SU-DHL-6 (cell line): ENCODE measurements at regions not wholly inside any gene's neighbourhood (a gene's known extent, or its start where the extent isn't known, plus 50 kb on each side); places are given as distances from the start of the nearest gene placed in this dataset.

Experiments used
- EZH2phosphoT487 ChIP-seq: fragments of 200-600 bp; sonication (generic), shearing (Covaris generic); conservative IDR thresholded peaks from 2 replicates; pipeline ENCODE4 v1.6.1; 2018; ENCODE audit warnings: mild to moderate bottlenecking, antibody characterized with exemption, low read length, moderate library complexity, mixed read lengths
- TF ChIP-seq, protein P1 (sequence below): fragments of 200-600 bp; sonication (generic); IDR thresholded peaks from one replicate; pipeline ENCODE4 v1.5.1; 2017; ENCODE audit warnings: antibody characterized with exemption, mild to moderate bottlenecking, low read length, moderate library complexity; ENCODE audit not compliant: insufficient read depth, poor library complexity, severe bottlenecking

DNA sequence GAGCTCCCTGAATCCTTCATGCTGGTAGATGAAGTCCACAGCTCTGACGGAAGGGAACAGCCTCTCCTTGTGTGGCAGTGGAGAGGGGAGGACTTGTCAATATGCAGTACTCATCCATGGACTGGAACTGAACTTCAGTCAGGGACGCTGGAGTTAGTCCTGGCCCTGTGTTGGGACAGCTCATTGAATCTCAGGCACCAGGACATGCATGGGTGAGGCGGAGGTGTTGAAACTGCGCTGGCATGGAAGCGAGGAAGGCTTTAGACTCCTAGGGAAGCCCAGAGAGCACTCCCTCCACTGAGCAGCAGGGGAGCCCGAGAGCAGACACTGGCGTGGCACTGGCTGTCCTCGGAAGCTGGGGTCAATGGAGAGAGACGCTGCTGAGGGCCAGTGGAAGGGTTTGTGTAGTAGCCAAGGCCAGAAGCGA is 161.3 kb upstream of the GGTLC1 start:
- TF ChIP-seq, protein P1, sequence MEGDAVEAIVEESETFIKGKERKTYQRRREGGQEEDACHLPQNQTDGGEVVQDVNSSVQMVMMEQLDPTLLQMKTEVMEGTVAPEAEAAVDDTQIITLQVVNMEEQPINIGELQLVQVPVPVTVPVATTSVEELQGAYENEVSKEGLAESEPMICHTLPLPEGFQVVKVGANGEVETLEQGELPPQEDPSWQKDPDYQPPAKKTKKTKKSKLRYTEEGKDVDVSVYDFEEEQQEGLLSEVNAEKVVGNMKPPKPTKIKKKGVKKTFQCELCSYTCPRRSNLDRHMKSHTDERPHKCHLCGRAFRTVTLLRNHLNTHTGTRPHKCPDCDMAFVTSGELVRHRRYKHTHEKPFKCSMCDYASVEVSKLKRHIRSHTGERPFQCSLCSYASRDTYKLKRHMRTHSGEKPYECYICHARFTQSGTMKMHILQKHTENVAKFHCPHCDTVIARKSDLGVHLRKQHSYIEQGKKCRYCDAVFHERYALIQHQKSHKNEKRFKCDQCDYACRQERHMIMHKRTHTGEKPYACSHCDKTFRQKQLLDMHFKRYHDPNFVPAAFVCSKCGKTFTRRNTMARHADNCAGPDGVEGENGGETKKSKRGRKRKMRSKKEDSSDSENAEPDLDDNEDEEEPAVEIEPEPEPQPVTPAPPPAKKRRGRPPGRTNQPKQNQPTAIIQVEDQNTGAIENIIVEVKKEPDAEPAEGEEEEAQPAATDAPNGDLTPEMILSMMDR, result no peak
- no peak for TF ChIP-seq EZH2phosphoT487
